ENCODE measurements at regions not wholly inside any gene's neighbourhood (a gene's known extent, or its start where the extent isn't known, plus 50 kb on each side); places are given as distances from the start of the nearest gene placed in this dataset.
A peak's percentile ranks its signal among the peaks of the same experiment; 100 is the strongest.

DNA sequence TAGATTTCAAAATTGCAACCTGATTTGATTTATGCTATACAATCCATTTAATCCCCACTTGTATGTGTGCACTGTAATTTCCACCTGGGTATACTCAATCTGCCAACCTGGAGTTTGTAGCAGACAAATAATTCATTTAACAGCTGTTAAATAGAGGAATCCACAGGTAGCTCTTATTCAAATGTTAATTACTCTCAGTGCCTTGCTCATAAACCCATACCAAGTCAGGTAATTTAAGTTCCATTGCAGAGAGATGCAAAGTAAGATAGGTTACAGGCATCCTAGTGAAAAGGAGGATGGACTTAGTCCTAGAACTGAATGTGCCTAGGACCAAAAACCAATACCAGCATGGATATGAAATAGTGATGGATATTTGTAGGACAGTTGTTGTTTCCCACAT is 674.2 kb downstream of the TBL1XR1 start:
- no peak for DNase-seq

- DNase-seq, result no peak
Observed at GRCh38 chr3:176522436-176522835, 674.8 kb downstream of the TBL1XR1 start.

DNA sequence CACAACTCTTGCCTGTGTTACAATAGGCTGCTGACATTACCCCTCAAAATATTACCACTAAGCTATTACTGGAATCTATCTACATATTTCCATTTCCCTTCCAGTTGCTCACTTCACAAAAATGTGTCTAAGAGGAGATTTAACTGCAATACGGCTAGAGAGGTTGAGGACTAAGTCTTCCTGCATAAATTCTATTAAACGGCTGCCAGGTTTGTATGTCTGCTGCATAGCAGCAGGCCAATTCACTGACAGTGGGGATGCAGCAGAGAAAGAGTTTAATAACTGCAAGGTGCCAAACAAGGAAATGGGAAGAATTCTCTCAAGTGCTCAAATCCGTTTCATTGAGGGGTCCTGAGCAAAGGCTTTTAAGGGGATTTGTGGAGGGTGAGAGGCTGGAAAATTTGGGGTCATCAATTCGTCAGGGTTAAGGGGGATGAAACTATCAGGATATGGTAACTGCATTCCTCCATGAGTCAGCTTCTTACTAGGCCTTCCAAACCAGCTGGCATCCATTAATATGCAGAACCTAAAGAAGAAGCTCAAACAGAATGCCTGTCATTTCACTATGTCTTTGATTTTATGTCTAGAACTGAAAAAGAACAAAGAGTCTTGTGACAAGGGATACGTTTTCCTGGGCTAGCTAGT is 675.6 kb downstream of the TBL1XR1 start:
- DNase-seq, result no peak

DNA sequence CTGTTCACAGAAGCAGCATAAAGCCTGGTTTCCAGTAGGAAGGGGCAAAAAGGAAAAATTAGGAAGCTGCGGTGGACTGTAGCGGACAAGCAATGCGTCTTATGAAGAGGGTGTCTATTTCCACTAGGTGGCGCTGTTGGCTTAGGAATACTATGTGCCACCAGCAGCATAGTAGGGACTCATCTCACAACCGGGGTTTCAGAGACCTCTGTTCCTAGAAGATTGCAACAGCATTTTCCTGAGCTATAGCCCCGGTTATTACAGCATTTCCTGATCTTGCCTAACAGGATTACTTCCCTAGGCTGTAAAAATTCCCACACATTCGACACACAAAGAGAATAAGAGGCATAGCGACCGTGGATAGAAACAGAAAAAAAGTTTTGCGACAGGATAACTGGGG is 683.0 kb downstream of the TBL1XR1 start:
- peak; percentile 17 to 26 for DNase-seq

DNA sequence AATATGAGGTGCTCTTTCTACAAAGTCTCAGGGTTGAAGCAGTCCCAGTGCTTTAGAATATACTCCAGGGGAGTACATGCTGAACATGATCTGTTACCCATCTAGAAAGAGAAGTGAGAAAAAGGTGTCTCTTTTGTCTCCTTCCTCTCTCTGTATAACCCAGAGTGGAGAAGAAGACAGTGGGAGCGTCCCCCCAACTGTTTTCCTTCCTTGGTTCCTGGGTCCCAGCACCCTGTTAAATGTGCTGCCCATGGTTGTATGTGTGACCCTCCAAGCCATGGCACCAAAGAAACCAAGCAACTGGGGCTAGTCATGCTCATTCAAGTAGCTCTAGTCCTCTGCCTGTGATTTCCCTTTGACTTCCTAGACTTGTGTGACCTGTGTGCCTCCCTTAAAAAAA is 683.7 kb downstream of the TBL1XR1 start:
- no peak for DNase-seq

- no peak for DNase-seq
Observed at GRCh38 chr3:176512037-176512436, 685.2 kb downstream of the TBL1XR1 start.

DNA sequence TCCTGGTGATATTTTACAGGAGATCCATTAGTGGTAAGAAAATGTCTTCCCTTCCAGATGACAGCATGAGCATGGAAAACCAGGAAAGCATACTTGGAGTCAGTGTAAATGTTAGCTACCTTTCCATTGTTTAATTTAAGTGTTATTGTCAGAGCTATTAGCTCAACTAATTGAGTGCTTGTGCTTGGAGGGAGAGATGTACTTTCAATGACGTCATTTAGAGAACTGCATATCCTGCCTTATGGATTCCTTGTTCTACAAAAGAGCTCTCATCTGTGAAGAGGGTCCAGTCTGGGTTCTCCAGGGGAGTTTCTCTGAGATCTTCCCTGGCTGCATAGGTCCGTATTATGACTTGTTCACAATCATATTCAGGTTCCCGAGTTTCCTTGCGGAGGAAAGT is 687.2 kb downstream of the TBL1XR1 start:
- DNase-seq, result no peak

- no peak for DNase-seq
Observed at GRCh38 chr3:176505878-176506621, 691.2 kb downstream of the TBL1XR1 start.

GRCh38 chr3:176491084-176491483 is 706.2 kb downstream of the TBL1XR1 start:
- no peak for DNase-seq

DNA sequence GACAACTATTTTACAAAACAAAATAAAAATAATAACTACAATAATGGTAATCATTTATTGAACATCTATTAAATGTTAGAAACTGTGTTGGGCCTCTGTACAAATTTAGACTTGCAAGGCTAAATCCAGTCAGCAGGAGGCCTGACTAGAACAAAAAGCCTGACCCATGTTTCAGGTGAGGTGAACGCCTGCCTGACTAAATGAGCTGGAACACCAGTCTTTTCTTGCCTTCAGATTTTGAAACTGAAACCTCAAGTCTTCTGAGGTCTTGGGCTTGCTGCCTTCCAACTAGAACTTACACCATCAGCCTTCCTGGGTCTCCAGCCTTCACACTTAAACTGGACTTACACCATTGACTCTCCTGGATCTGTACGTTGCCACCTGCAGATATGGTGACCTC is 706.9 kb downstream of the TBL1XR1 start:
- no peak for DNase-seq

GRCh38 chr3:176479248-176479647 is 718.0 kb downstream of the TBL1XR1 start:
- no peak for DNase-seq

DNA sequence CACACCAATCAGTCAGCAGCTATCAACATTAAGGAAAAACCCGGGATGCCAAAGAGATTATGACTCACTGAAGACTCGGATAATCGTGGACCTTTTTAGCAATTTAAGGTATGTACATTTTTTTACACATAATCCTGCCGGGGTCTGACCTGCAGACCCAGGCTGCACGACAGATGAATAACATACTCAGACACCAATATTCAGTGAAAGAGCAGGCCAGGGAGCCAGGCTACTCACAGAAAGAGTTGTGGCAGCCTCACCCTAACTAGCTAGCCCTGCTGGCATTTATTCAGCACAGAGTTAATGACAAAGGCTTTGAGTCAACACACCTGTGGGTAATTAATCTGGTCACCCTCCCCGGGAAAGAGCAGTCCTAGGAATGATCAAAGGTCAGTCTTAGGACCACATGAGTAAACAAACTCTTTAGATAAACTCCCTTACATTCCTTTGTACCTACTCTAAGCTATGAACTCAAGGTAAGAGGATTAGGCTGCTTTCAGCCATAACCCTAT is 727.5 kb downstream of the TBL1XR1 start:
- DNase-seq, result no peak

- no peak for DNase-seq
Observed at GRCh38 chr3:176463610-176464009, 733.7 kb downstream of the TBL1XR1 start.

- no peak for DNase-seq
Observed at GRCh38 chr3:176447369-176447768, 749.9 kb downstream of the TBL1XR1 start.

DNA sequence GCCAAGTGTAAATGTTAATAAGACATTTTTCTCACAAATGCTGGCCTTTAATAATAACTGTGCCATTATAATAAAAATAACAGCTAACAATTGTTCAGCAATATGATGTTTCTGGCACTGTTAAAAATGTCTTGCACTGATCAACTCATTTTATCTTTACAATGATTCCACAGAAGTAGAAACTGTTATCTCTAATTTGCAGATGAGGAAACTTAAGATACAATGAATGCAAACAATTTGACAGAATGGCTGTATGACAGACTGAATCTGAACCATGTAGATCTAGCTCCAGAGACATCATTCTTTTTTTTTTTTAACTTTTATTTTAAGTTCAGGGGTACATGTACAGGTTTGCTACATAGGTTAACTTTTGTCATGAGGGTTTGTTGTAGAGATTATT is 755.0 kb downstream of the TBL1XR1 start:
- DNase-seq, result no peak

DNA sequence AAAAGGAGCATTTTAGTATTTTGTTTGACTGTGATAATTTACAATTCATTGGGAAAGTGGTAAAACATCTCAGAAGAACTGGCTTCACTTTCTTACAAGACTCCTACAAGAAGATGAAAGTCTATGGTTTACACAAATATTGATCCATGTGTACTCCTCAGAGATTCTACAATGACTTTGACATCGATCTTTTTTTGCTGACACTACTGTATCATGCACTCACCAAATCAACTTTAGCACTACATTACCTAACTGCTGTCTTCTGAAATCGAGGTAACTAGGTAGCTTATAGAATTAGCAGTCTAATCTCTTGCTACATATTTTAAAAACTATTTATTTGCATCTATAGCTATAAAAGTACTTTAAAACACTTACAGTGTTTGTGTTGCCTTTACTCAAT is 757.6 kb downstream of the TBL1XR1 start:
- DNase-seq, result no peak

DNA sequence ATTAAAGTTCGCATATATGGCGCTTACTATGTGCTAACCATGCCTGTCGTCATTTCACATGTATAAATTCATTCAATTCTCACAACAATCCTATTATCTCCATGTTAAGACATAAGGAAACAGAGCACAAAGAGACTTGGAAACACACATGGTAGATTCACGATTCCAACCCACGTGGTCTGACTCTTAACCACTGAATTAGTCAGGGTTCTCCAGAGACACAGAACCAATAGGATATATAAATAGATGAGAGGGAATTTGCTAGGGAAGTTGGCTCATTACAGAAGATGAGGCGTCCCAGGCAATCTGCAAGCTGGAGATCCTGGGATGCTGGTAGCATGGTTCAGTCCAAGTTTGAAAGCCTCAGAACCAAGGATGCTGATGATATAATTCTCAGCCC is 765.3 kb downstream of the TBL1XR1 start:
- no peak for DNase-seq

DNA sequence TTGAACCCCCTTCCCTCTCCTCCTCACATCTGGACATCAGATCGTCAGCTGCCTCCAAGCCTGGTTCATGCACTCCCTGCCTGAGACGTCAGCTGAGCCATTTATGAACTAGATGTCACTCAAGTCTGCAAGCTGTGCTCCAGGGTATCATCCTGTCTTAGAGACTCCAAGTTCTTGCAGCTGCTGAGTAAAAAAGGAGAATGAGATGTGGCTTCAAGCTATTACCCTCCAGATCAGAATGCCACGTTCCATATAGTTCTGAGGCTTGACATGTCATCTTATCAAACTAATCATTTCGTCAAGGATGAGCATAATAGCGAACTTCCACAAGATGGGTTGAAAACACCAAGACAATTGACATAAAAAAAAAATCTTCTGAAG is 766.3 kb downstream of the TBL1XR1 start:
- DNase-seq, result no peak

- peak; percentile 14 to 22 for DNase-seq
Observed at GRCh38 chr3:176430244-176431037, 766.8 kb downstream of the TBL1XR1 start.

DNA sequence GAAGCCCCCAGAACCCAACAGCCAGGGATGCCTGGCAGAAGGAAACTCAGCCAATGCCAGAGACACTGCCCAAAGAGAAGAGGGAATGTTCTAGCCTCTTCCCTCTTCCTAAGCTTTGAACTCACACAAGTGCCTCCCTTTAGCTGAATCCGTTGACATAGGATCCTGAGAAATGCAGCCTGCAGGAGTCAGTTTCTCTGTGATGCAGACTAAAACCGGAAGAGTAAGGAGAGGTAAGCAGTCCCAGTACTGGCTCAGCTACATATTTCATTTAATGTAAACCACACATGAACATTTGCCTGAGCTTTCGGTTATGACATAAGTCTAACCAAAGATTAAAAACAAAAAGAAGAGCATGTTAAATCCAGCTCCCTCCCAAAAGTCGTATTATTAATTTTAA is 768.7 kb downstream of the TBL1XR1 start:
- DNase-seq, result no peak

- no peak for DNase-seq
Observed at GRCh38 chr3:176426371-176426770, 770.9 kb downstream of the TBL1XR1 start.

DNA sequence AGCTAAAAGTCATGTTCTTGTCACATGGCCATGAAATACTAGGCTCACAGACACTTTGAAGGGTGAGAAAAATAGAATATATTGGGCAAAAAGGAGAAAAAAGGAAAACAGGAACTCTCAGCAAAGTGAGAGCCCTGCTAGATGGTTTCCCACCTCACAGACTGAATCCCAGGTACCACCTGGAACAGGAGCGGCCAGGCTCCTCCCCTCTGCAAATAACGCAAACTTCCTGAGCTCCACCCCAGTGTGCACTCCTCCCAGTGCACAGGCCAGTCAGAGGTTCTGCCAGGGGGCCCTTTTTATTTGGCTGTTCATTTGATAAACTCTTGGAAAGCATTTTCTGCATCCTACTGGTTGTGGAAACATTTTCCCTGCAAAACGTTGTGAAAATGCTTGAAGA is 780.4 kb downstream of the TBL1XR1 start:
- no peak for DNase-seq

GRCh38 chr3:176415661-176416295 is 781.5 kb downstream of the TBL1XR1 start:
- no peak for DNase-seq

Measured in AML-193 (cell line).